ENCODE measurements at regions not wholly inside any gene's neighbourhood (a gene's known extent, or its start where the extent isn't known, plus 50 kb on each side); places are given as distances from the start of the nearest gene placed in this dataset.
A peak's percentile ranks its signal among the peaks of the same experiment; 100 is the strongest.
"Not testable (repeated sequence)": the region's sequence is repeated elsewhere in the genome, so short reads cannot be mapped to it uniquely, and the experiment has no call there.

GRCh38 chr6:14475306-14475705 is 357.7 kb downstream of the CD83 start:
- peaks cover 6 to 16% (median 15%) of the 10 kb centered on the region in 4 donors for H3K4me1 ChIP-seq
- intact Hi-C loops (cut with DNase I; ENCODE audit: low total_unique reads) (loop anchor here (5.0 to 10.0 kb wide), 2 partner anchors 1569 to 1662 kb away; no protein-coding TSS in a partner anchor), in situ Hi-C loops (cut with MboI; ENCODE audit: low pct_ligation_motif_present in 1 of 4, low pct_unique_long_range_greater_than_20kb in 1 of 4, low sequenced_read_pairs in 3 of 4) (no loop called here)
- no peak for TF ChIP-seq POLR2AphosphoS5 (IDR thresholded peaks at IDR 0.05)
- H3K4me3 ChIP-seq, result no peak overlapping the region
- no peak for DNase-seq
- H3K27ac ChIP-seq, result no peak overlapping the region
- H3K36me3 ChIP-seq, result no peaks in the 10 kb centered on the region
- no peaks in the 10 kb centered on the region for H3K9me3 ChIP-seq
- 60 to 73% methylated on average over 1 to 2 of the region's 2 CpGs for WGBS, 2 donors (ENCODE audit: low coverage in 1 of 2)
- no peaks in the 10 kb centered on the region for H3K27me3 ChIP-seq

DNA sequence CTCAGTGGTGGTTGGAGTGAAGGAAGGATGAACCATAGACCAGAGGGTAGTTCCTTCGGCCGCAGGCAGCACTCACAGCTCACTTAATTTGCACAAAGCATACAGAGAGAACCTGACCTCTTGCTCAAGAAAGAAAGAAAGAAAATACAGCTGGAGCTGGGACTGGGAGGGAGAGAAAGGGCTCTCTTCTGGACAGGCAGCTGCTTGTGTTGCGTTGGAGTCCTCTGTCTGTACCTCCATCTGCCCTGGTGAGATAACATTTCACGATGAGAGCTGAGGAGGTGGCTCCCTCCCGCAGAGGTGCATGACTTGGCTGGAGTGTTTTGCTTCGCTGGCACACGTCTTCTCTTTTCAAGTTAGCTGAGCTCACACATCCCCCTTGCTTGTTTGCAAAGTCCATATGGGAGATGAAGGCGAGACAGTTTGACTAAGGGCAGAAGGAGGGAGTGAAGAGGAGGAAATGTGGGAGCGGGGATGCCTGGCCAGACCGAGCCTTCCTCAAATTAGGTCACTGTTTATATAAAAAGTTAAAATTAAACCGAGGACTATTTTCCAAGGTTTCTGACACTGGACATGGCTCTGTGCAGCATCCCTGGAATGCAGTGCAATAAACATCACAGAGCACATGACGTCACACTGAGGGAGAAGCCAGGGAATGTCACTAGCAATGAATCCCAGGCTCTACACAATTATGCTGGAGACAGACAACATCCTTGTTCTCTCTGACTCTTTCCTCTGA is 359.4 kb downstream of the CD83 start:
- Histone ChIP-seq H3K27ac (peak overlapping the region; percentile 74 to 82 (median 79)), H3K27me3 (no peaks in the 10 kb centered on the region), H3K36me3 (no peaks in the 10 kb centered on the region), H3K4me3 (no peak overlapping the region), H3K9me3 (no peaks in the 10 kb centered on the region), H3K4me1 (peaks cover 6 to 16% (median 15%) of the 10 kb centered on the region in 4 donors)
- DNase-seq, result peak; percentile 74
- in situ Hi-C loops (cut with MboI; ENCODE audit: low pct_ligation_motif_present in 1 of 4, low pct_unique_long_range_greater_than_20kb in 1 of 4, low sequenced_read_pairs in 3 of 4) (no loop called here), intact Hi-C loops (cut with DNase I; ENCODE audit: low total_unique reads) (loop anchor here (5.0 to 10.0 kb wide), 2 partner anchors 1568 to 1660 kb away; no protein-coding TSS in a partner anchor)
- 28 to 47% methylated on average over 6 to 12 of the region's 12 CpGs for WGBS, 2 donors (ENCODE audit: low coverage in 1 of 2)
- no peak for TF ChIP-seq CTCF (IDR thresholded peaks at IDR 0.05)
- TF ChIP-seq POLR2A (IDR thresholded peaks at IDR 0.05), result no peak
- peak; percentile 90 to 95 (median 90) for TF ChIP-seq POLR2AphosphoS5 (IDR thresholded peaks at IDR 0.05)
- peak; percentile 97 for TF ChIP-seq EP300 (IDR thresholded peaks at IDR 0.05; ENCODE audit: low read depth)

DNA sequence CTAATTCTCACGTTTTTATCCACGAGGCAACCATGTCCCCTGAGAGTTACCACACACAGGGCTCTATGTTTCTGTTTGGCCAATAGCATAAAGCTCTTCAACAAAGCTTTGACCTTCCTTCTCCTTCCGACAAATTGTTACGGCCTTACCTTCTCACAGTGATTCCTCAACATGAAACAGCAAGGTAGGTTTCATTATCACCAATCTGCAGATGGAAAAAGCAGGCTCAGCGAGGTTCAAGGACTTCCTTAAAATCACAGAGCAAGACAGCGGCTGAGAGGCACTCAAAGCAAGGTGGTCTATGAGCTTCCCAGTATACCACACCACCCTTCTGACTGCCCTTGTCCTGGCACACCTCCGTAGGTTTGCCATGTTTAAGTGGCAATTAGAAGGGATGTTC is 360.0 kb downstream of the CD83 start:
- Histone ChIP-seq H3K36me3 (no peaks in the 10 kb centered on the region), H3K4me3 (no peak overlapping the region), H3K27ac (peak overlapping the region; percentile 74 to 82 (median 76)), H3K27me3 (no peaks in the 10 kb centered on the region), H3K4me1 (peaks cover 6 to 16% (median 15%) of the 10 kb centered on the region in 4 donors), H3K9me3 (no peaks in the 10 kb centered on the region)
- 53 to 61% methylated on average over 3 to 7 of the region's 7 CpGs for WGBS, 2 donors (ENCODE audit: low coverage in 1 of 2)
- in situ Hi-C loops (cut with MboI; ENCODE audit: low pct_ligation_motif_present in 1 of 4, low pct_unique_long_range_greater_than_20kb in 1 of 4, low sequenced_read_pairs in 3 of 4) (no loop called here), intact Hi-C loops (cut with DNase I; ENCODE audit: low total_unique reads) (loop anchor here (5.0 to 10.0 kb wide), 2 partner anchors 1567 to 1660 kb away; no protein-coding TSS in a partner anchor)
- no peak for TF ChIP-seq POLR2AphosphoS5 (IDR thresholded peaks at IDR 0.05)
- no peak for TF ChIP-seq EP300 (IDR thresholded peaks at IDR 0.05; ENCODE audit: low read depth)
- no peak for TF ChIP-seq POLR2A (IDR thresholded peaks at IDR 0.05)
- no peak for TF ChIP-seq CTCF (IDR thresholded peaks at IDR 0.05)
- no peak for DNase-seq

DNA sequence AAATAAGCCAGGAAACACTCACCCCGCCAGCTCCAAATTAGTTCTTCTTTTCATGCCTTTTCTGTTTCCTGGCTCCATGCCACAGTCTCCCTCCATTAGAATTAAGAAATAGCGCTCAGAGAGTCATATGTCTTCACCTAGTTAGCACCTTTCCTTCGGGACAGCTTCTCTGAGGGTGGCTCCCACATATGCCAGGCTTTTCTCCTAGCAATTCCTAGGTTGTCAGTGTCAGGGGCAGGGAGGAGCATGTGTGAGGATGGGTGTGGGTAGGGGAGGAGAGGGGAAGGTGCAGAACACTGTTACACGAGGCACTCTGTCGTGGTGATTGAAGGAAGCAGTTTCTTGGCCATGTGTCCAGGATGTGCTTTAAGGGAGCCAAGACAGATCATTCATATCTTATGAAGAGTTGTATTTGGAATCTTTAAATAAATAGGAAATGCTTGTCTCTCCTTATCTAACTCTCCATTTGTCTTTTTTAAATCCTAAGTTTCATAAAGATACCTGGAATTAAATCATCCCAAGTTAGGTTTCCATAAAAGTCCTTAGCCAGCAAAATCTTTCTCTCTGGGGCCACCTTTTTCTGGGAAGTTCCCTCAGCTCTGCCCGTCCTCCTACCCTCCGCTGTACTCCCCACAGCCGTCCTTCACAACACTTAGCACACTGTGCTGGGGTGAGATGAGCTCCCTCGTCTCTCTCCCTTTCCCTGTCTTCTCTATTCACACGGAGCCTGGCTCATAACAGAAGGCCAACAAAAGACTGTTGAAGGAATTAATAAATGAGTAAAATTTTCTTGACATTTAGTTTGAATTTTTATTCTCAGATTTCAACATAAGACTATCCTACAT is 361.0 kb downstream of the CD83 start:
- Histone ChIP-seq H3K27ac (peak overlapping the region in 2 of 4 donors; percentile 74 to 82), H3K27me3 (no peaks in the 10 kb centered on the region), H3K9me3 (no peaks in the 10 kb centered on the region), H3K4me1 (peaks cover 6 to 16% (median 15%) of the 10 kb centered on the region in 4 donors), H3K4me3 (no peak overlapping the region), H3K36me3 (no peaks in the 10 kb centered on the region)
- 66 to 69% methylated on average over 6 to 10 of the region's 10 CpGs for WGBS, 2 donors (ENCODE audit: low coverage in 1 of 2)
- TF ChIP-seq POLR2A (IDR thresholded peaks at IDR 0.05) (no peak), CTCF (IDR thresholded peaks at IDR 0.05) (no peak), POLR2AphosphoS5 (IDR thresholded peaks at IDR 0.05) (no peak), EP300 (IDR thresholded peaks at IDR 0.05; ENCODE audit: low read depth) (no peak)
- in situ Hi-C loops (cut with MboI; ENCODE audit: low pct_ligation_motif_present in 1 of 4, low pct_unique_long_range_greater_than_20kb in 1 of 4, low sequenced_read_pairs in 3 of 4) (no loop called here), intact Hi-C loops (cut with DNase I; ENCODE audit: low total_unique reads) (loop anchor here (5.0 to 10.0 kb wide), 2 partner anchors 1566 to 1659 kb away; no protein-coding TSS in a partner anchor)
- DNase-seq, result no peak

- H3K4me1 ChIP-seq, result peaks cover 0 to 12% (median 6%) of the 10 kb centered on the region in 4 donors
- DNase-seq; H3K36me3 ChIP-seq; in situ Hi-C loops (cut with MboI; ENCODE audit: low pct_ligation_motif_present in 1 of 4, low pct_unique_long_range_greater_than_20kb in 1 of 4, low sequenced_read_pairs in 3 of 4); intact Hi-C loops (cut with DNase I; ENCODE audit: low total_unique reads); H3K27me3 ChIP-seq; H3K9me3 ChIP-seq; H3K4me3 ChIP-seq; H3K27ac ChIP-seq: not testable (repeated sequence)
- WGBS, 2 donors (ENCODE audit: low coverage in 1 of 2), result no CpG with 5 or more reads among the region's 1 CpG
Measured at GRCh38 chr6:14481946-14482345, 364.4 kb downstream of the CD83 start.
